ENCODE measurements at regions not wholly inside any gene's neighbourhood (a gene's known extent, or its start where the extent isn't known, plus 50 kb on each side); places are given as distances from the start of the nearest gene placed in this dataset.

DNA sequence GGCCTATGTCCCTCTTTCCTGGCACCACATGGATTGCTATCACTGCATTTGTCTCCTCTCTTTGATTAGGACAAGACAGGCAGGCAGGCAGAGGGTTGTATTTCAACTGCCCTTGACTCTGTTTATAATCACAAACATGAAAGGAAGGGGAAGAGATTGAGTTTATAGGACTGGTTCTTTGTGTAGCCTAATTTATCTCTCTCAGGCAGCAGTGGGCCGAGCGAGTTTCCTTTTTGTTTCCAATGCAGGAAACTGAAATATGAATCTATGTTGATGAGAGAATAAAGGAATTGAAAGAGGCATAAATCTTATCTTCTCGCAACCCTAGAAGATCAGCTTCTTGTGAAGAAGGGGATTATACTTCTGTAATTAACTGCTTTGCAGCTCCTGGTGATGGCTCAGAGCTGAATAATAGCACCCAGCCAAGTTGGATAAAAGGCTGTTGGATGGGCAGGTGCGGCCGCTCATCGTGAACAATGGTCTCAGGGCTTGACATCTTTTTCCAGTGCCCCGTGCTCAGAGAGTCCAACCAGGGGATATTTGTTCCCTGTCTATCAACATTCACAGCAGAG lies 80.6 kb upstream of the SYT13 start:
- POLR2A ChIA-PET (ENCODE audit: unreplicated experiment) = no interaction called here
- Histone ChIP-seq H3K14ac (replicated peaks; ENCODE audit: low read depth, low read length) (no peak overlapping the region), H3K79me1 (ENCODE audit: low read depth in 1 of 2, low read length in 2 of 2) (no peaks in the 10 kb centered on the region), H2BK120ac (ENCODE audit: low read depth, low read length) (no peak overlapping the region), H3K9me1 (ENCODE audit: insufficient read depth, low read length) (no peaks in the 10 kb centered on the region), H3K4me1 (ENCODE audit: control insufficient read depth, insufficient read depth, low read length) (no peaks in the 10 kb centered on the region), H2BK20ac (ENCODE audit: low read depth, low read length) (no peak overlapping the region), H2AFZ (replicated peaks; ENCODE audit: low read length, poor library complexity) (no peak overlapping the region), H3K4me3 (ENCODE audit: insufficient read depth, low read depth, low read length) (no peak overlapping the region), H3K4me2 (ENCODE audit: low read depth, low read length) (no peak overlapping the region), H4K8ac (ENCODE audit: low read depth in 2 of 2, low read length in 2 of 2) (no peak overlapping the region), H3K18ac (ENCODE audit: low read depth, low read length) (no peak overlapping the region), H3K36me3 (ENCODE audit: control insufficient read depth, insufficient read depth, low read length) (no peaks in the 10 kb centered on the region), H3K9ac (ENCODE audit: low read depth, low read length) (no peak overlapping the region), H2AK9ac (replicated peaks; ENCODE audit: low read depth, low read length, poor library complexity) (no peak overlapping the region), H3K27ac (ENCODE audit: insufficient read depth, low read length) (no peak overlapping the region), H4K91ac (ENCODE audit: insufficient read depth, low read depth, low read length) (no peak overlapping the region), H2BK5ac (ENCODE audit: low read depth, low read length, poor library complexity, severe bottlenecking) (no peak overlapping the region), H3K9me3 (ENCODE audit: control insufficient read depth, insufficient read depth, low read length) (no peaks in the 10 kb centered on the region), H3K23ac (ENCODE audit: low read depth, low read length) (no peak overlapping the region), H4K5ac (ENCODE audit: low read depth, low read length) (no peak overlapping the region), H3K27me3 (ENCODE audit: control insufficient read depth, insufficient read depth, low read length) (peaks cover 28% of the 10 kb centered on the region), H3K4ac (ENCODE audit: low read depth, low read length) (no peak overlapping the region), H2BK15ac (ENCODE audit: low read depth, low read length) (no peak overlapping the region), H4K20me1 (ENCODE audit: insufficient read depth, low read length) (no peaks in the 10 kb centered on the region), H2AK5ac (ENCODE audit: low read depth, low read length) (no peak overlapping the region), H3K56ac (ENCODE audit: extremely low read depth, insufficient read depth, low read length) (no peak overlapping the region)
- ATAC-seq (ENCODE audit: low read depth) (no peak), DNase-seq (no peak)
- no TSS peak for BruUV-seq (replicated peaks)
- in situ Hi-C loops (cut with MboI; ENCODE audit: low sequenced_read_pairs) (no loop called here), dilution Hi-C loops (cut with HindIII; ENCODE audit: low sequenced_read_pairs, unreplicated experiment) (no loop called here), intact Hi-C loops (cut with micrococcal nuclease) (no loop called here)
- CTCF ChIA-PET = interaction anchor here (0.8 to 1.0 kb wide), 2 partner anchors 288 to 290 kb away, joined by 3 to 4 read pairs; no protein-coding TSS in a partner anchor
- WGBS, 2 experiments (ENCODE audit: extremely low coverage in 2 of 2, insufficient read length in 1 of 2) = 76% methylated on average over 4 of the region's 7 CpGs; no CpG with 5 or more reads in 1 of the 2 experiments
- TF ChIP-seq NFE2L2 (IDR thresholded peaks at IDR 0.05; ENCODE audit: low read depth, low read length) = no peak
- no peak for TF ChIP-seq RFX5 (IDR thresholded peaks at IDR 0.05; ENCODE audit: low read depth, low read length)

All from IMR-90 (cell line).